ENCODE measurements at regions not wholly inside any gene's neighbourhood (a gene's known extent, or its start where the extent isn't known, plus 50 kb on each side); places are given as distances from the start of the nearest gene placed in this dataset.
"Not testable (repeated sequence)": the region's sequence is repeated elsewhere in the genome, so short reads cannot be mapped to it uniquely, and the experiment has no call there.

DNA sequence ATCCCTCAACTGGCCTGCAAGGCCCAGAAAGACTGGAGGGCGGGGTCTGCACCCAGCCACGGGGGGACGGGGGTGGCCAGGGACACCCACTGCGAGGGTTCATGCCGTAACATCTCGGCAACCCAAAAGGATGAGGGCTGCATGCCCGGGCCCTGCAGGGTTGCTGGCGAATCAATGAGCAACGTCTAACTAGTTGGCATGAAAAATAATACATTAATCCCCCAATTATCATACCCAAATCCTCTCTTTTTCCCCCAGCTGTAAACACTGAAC lies 232.2 kb downstream of the TUBA3C start:
- no peak for DNase-seq (ENCODE audit: low read depth)

DNA sequence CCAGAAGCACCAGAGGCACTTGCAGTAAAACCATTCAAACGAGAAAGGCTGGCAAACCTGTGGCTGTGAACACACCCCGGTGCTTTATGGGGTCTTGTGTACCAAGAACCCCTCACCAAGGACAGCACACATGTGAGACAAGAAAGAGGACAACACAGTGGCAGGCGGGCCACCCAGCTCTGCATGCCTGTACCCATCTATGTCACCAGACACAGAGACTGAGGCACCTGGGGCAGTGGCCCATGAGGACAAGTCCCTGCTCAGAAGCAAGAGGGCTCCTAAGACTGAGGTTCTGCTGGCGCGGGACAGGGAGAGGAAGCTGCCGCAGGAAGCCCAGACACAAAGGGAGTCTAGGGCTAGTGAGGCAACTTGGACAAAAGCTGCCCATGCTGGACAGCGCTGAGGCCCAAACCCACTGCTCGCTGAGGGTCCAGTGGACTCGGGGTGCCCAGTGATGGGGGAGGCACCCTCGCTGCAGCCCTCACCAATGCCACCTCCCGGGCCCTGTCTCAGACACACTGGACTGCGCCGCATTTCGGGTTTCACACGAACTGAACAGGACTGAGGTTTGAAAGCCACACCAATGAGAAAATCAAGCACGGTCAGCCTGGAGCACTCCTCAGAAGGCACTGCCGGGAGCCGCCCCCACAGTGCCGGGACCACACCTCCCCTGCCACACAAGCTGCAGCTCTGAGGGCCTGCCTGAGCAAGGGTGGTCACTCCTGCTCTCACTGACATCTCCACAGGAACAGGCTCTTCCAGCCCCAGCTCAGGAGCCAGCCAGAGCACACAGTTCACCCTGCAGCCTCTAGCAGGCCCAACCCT lies 232.7 kb downstream of the TUBA3C start:
- no peak for DNase-seq (ENCODE audit: low read depth)

DNA sequence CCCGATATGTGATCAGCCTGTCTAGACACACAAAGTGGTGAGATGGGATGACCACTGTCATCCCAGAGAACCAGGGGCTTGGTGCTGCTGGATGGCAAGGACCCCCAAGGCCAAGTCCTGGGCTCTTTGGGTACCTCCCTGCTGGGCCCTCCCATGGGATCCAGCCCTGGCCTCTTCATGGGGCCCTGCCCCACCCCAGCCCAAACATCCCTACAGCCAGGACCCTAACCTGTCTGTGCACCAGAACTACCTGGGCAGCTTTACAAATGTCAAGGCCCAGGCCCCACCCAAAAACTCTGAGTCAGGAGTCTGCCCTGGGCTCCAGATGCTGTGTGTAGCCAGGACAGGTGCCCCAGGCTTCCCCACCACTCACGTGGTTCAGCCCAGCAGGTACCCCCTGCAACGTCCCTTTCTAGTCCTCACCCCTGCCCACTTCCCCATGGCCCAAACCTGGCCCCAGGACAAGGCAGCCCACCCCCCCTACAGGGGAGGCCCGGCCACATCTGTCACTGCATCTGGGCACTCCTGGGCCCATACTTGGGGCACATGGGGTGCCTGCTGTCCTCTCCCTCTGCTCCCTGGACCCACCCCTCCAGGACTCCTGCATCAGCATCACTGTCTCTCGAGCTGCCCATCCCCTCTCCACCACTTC lies 233.5 kb downstream of the TUBA3C start:
- no peak for DNase-seq (ENCODE audit: low read depth)

DNA sequence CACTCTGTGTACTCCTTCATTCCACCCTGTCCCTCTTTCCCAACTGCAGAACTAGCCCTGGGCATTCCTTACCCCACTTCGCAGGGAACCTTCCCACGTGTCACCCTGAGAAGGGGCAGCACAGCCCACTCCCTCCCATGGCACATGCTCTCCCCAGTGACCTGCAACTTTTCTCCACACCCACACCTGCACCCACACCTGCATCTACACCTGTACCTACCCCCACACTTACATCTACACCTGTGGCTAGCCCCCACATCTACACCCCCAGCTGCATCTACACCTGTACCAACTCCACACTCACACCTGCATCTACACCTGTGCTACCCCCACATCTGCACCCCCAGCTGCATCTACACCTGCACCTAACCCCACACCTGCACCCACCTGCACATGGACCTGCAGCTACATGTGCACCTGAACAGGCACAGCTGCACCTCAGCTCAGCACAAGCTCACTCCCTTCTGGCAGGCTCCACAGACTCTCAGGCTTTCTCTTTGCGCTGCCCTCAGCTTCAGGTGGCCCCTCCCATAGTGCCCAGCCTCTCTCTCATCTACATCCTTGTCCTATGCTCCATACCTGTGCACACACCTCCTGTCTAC lies 234.1 kb downstream of the TUBA3C start:
- no peak for DNase-seq (ENCODE audit: low read depth)

DNA sequence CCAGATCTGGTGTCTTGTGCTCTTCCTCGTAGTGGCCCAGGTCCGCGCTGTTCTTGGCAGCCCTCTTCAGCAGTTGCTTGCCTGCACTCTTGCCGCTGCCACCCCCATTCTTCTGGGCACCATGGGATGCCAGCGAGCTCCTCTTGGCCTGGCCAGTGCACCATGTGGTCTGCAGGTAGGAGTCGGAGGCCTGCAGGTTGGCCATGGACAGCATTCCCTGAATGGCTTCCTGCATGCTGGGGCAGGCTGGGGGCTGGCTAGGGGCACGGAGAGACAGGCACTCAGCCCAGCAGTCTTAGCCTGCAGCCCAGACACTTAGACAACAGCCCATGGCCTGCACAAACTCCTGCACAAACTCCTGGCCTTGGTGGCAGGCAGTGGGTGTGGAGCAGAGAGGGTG lies 234.9 kb downstream of the TUBA3C start:
- DNase-seq (ENCODE audit: low read depth) = no peak

DNA sequence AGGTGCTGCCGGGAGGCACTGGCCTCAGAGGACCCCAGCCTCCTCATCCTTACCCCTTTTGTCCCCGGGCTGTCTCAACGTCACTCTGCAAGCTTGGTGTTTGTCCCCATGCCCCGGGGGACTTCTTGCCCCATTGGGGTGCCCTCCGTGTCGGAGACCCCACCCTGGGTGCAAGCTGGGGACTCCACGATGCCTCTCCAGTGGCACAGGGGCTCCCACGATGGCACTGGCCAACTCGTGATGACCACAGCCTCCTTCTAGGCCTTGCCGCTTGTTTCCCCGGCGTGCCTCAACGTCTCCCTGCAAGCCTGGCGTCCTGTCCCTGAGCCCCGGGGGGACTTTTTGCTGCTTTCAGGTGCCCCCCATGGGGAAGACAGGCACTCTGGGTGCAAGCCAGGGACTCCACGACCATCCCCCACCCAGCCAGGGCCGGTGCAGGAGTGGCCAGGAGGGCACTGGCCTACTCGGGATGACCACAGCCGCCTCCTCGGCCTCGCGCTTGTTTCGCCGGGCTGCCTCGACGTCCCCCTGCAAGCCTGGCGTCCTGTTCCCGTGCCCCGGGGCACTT lies 237.0 kb downstream of the TUBA3C start:
- no peak for DNase-seq (ENCODE audit: low read depth)

DNA sequence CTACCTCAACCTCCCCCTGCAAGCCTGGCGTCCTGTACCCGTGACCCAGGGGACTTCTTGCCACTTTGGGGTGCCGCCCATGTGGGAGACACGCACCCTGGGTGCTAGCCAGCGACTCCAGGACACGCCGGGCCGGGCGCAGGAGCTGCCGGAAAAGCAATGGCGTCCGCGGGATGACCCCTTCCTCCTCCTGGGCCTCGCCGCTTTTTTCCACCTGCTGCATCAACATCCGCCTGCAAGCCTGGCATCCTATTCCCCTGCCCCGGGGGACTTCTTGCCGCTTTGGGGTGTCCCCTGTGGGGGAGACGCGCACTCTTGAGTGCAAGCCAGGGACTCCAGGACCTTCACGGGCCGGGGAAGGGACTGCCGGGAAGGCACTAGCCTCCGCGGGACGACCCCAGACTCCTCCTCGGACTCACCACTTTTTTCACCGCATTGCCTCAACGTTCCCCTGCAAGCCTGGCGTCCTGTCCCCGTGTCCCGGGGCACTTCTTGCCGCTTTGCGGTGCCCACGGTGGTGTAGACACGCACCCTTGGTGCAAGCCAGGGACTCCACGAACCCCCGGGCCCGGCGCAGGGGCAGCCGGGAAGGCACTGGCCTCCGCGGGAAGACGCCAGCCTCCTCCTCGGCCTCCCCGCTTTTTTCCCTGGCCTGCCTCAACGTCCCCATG lies 237.8 kb downstream of the TUBA3C start:
- no peak for DNase-seq (ENCODE audit: low read depth)

DNA sequence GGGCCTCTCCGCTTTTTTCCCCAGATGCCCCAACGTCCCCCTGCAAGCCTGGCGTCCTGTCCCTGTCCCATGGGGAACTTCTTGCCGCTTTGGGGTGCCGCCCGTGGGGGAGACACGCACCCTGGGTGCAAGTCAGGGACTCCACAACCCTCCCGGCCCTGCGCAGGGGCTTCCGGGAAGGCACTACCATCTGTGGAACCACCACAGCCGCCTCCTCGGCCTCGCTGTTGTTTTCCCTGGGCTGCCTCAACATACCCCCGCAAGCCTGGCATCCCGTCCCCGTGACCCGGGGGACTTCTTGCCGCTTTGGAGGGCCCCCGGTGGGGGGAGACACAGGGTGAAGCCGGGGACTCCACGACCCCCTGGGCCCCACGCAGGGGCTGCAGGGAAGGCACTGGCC lies 238.4 kb downstream of the TUBA3C start:
- DNase-seq (ENCODE audit: low read depth) = no peak

DNA sequence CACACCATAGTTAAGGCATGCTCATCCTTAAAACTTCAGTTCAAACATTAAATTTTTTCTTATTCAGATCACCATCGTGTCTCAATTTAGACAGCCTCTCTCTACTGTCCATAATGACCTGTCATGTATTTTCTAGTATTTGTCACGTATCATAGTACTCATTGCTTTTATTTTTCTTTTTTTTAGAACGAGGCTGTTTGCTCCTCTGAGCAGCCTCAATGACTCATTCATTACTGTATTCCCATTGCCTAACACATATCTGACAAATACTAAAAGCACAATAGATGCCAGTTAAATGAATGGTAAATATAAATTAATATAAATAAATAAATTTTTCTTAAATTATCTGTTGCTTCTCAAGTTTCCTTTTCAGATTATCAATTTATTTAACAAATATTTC lies 245.5 kb downstream of the TUBA3C start:
- no peak for DNase-seq (ENCODE audit: low read depth)

DNA sequence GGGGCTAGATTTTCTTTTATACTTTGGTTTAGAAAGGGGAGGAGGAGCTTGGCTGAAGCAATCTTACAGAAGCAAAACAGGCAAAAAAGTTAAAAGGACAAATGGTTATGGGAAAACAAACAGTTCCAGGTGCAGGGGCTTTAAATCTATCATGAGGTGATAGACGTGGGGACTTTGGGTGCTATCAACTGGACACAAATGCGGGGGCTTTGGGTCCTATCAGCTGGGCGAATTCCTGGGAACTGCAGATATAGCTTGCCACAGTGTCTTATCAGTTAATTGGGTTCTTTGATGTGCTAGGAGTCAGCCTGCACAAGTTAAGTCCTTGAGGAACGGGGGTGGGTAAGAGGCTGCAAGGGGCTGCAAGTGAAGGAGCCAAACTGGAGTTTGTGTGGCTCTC lies 260.6 kb downstream of the TUBA3C start:
- DNase-seq (ENCODE audit: low read depth) = no peak

DNA sequence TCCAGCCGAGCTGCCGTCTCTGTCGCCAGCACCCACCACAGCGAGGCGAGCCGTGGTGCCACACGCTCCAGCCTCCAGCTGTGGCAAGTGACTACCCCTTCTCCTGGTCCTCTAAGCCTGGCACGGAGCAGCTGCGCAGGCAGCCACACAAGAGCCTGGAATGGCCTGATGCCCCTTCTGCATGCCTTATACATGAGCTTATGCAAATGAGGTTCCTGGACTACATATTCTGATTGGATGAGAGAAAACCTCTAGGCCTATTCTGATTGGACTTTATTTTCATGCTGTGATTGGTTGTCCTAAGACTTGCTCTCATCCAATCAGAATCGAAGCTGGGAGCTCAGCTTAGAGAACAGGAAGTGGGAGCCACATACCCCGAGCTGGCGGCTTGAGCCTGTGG lies 276.5 kb downstream of the TUBA3C start:
- DNase-seq (ENCODE audit: low read depth) = not testable (repeated sequence)

DNA sequence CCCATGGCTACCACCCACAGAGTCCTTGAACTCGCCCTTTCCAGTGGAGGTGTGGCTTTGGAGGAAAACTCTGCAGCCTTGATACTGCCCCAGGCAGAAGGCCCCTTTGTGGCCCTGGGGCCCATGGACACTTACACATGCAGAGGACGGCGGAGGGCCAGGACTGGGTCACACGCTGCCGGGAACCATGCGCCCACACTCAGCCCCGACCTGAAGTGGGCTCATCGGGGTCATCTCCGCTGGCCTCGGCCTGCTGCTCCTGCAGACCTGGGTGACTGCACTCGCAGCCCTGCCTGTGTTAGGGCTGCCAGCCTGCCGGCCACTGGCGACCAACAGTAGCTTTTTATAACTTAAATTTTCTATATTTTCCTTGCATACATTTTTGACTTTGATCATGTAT lies 286.2 kb downstream of the TUBA3C start:
- DNase-seq (ENCODE audit: low read depth) = not testable (repeated sequence)

DNA sequence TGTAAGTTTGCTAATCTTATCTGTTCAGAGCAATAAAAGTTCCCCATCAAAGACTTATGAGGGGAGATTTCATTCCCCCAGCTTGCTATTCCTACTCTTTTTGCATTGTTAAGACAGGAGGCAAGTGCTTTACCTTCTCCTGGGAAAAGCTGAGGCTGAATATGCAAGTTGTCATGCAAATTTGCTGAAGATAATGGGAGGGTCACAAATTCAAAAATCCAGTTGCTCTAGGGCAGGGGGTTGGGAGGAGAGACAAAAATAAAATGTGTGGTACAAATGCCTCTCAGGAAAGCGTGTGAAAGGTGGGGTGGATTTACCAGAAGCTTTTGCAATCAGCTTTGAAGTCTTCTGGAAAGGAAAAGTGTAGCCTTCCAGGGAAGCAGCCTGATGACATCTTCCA lies 290.4 kb downstream of the TUBA3C start:
- not testable (repeated sequence) for DNase-seq (ENCODE audit: low read depth)

DNA sequence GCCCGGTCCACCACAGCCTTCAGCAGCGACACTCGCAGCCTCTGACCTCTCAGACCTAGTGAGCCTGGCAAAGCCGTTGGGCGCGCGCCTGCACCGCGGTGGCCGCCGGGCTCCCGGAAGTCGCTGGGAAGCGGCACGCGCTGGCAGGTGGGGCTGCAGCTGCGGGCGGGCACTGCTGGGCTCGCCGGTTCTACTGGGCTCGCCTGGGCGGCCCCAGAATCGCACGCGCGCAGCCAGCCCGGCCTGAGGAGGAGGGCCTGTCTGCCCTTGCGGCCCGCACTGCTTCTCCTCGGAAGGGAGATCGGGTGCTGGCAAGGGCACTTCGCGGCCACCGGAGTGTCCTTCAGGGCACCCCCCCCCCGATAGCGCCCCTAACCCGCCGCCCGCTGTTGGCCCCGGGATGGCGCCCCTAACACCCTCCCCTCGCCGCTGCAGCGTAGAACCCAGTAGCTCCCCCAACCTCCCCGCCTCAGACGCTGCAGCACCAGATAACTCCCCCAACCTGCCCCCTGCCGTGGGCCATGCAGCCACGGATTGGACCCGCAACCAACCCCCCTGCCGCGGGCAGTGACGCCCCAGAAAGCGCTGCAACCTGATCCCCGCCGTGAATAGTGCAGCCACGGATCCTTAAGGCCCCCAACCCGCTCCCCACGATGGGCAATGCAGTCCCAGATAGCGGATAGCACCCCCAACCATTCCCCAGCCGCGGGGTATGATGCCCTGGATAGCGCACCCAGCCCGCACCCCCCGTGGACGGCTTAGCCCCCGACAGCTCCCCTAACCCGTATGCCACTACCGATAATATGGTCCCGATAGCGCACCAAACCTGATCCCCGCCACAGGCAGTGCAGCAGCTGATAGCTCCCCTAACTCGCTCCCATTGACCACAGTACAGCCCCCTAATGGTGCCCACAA lies 306.5 kb downstream of the TUBA3C start:
- not testable (repeated sequence) for DNase-seq (ENCODE audit: low read depth)

DNA sequence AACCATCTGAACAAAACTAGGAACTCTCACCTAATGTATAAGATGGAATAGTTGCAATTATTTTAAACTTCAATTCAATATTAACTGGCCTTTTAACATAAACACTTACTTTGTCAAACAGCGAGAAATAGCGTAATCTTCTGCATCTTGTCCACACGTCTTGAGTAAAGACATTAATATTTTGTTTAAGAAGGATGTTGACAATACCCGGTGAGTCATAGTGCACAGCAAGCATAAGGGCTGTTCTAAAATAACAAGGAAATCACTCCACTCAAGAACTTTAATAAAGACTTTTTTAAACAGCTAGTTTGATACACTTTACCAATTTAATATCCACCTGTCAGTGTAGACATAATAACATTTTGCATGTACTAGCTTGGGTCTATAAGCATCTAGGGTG lies 311.1 kb downstream of the TUBA3C start:
- not testable (repeated sequence) for DNase-seq (ENCODE audit: low read depth)

DNA sequence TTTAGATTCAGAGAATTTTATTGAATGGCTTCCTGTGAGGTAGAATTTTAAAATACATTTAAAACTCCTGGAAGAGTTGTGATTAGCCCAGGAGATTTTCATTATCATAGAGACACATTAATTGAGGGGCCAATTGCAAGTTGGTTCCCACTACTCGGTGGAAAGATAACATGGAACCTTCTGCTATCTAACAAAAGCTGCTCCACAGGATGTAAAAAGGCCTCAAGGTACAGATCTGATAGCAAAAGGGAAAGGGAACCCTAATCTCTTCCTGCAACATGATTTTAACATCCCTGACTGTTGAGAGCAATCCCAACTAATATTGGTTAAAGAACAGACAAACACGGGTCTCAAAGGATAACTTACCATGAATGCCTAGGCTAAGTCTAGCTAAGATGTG lies 312.3 kb downstream of the TUBA3C start:
- DNase-seq (ENCODE audit: low read depth) = not testable (repeated sequence)

DNA sequence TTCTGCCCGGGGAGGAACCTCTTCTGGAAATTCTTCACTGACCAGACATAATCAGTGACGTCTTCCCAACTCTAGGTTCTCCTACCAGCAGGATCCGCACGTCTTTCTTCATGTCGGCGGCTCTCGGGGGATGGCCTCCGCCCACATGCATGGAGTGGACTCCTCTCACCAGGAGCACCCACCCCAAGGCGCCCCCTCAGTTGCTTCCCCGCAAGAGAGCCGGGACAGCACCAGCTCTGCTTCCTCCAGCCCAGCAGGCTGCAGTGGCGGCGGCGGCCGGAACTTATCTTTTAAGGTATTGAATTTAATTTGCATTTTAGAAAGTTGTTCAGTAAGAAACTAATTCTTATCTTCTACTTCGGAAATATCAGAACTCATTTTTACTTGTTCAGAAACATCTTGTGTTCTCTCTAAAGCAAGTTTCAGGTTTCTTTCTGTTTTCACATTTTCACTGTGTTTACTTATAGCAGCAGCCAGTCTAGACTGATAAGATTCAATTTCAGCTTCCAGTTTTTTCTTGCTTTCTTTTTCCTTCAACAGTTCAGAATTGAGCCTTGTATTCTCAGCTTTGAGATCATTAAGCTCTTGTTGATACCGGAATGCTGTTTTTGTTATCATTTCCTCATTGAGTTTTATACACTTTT lies 343.5 kb downstream of the TUBA3C start:
- not testable (repeated sequence) for DNase-seq (ENCODE audit: low read depth)

DNA sequence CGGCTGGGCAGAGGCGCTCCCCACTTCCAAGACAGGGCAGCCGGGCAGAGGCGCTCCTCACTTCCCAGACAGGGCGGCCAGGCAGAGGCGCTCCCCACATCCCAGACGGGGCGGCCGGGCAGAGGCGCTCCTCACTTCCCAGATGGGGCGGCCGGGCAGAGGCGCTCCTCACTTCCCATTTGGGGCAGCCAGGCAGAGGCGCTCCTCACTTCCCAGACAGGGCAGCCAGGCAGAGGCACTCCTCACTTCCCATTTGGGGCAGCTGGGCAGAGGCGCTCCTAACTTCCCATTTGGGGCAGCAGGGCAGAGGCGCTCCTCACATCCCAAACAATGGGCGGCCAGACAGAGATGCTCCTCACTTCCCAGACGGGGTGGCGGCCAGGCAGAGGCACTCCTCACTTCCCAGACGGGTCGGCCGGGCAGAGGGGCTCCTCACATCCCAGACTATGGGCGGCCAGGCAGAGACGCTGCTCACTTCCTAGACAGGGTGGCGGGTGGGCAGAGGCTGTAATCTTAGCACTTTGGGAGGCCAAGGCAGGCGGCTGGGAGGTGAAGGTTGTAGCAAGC lies 344.4 kb downstream of the TUBA3C start:
- DNase-seq (ENCODE audit: low read depth) = not testable (repeated sequence)

DNA sequence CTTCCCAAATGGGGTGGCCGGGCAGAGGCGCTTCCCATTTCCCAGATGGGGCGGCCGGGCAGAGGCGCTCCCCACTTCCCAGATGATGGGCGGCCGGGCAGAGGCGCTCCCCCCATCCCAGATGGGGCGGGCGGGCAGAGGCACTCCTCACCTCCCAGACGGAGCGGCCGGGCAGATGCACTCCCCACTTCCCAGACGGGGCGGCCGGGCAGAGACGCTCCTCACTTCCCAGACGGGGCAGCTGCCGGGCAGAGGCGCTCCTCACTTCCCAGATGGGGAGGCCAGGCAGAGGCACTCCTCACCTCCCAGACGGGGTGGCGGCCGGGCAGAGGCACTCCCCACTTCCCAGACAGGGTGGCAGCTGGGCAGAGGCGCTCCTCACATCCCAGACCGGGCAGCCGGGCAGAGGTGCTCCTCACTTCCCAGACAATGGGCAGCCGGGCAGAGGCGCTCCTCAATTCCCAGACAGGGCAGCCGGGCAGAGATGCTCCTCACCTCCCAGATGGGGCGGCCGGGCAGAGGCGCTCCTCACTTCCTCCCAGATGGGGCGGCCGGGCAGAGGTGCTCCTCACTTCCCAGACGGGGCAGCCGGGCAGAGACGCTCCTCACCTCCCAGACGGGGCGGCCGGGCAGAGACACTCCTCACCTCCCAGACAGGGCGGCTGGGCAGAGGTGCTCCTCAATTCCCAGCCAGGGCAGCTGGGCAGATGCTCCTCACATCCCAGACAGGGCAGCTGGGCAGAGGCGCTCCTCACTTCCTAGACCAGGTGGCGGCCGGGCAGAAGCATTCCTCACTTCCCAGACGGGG lies 345.0 kb downstream of the TUBA3C start:
- DNase-seq (ENCODE audit: low read depth) = not testable (repeated sequence)

DNA sequence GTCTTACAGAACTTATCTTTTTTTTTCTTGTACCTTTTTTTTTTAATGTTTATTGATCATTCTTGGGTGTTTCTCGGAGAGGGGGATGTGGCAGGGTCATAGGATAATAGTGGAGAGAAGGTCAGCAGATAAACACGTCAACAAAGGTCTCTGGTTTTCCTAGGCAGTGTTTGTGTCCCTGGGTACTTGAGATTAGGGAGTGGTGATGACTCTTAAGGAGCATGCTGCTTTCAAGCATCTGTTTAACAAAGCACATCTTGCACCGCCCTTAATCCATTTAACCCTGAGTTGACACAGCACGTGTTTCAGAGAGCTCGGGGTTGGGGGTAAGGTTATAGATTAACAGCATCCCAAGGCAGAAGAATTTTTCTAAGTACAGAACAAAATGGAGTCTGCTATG lies 345.9 kb downstream of the TUBA3C start:
- DNase-seq (ENCODE audit: low read depth) = not testable (repeated sequence)
